Activated CD8-positive, alpha-beta memory T cell treated with anti-CD3 and anti-CD28 coated beads, Interleukin-2, amount 10 ng/mL, durations not matched to agents 7 days and 5 days (primary cell): ENCODE measurements at regions not wholly inside any gene's neighbourhood (a gene's known extent, or its start where the extent isn't known, plus 50 kb on each side); places are given as distances from the start of the nearest gene placed in this dataset.
A peak's percentile ranks its signal among the peaks of the same experiment; 100 is the strongest.

Experiments used
- ATAC-seq: fragments of 150-1000 bp; cut with Tn5 transposase; one replicate; pipeline ENCODE4 v1.10.0; 2021; ENCODE audit warnings: moderate library complexity
- CTCF ChIA-PET: fragments of 350-600 bp; sonication (Branson Sonifier 250); formaldehyde crosslinking; loops from one replicate; lab custom pipeline; 2021; ENCODE audit warnings: antibody characterized with exemption; lab: Charles Lee
- DNase-seq: peaks from one replicate; pipeline ENCODE4 v3.0.0-alpha.2; 2020
- H3K27ac Mint-ChIP-seq: one replicate; pipeline ENCODE4 v1.8.0; 2021; ENCODE audit warnings: mild to moderate bottlenecking, mixed read lengths
- H3K27me3 Mint-ChIP-seq: one replicate; pipeline ENCODE4 v1.8.0; 2021; ENCODE audit warnings: mixed read lengths
- H3K36me3 Mint-ChIP-seq: one replicate; pipeline ENCODE4 v1.8.0; 2021; ENCODE audit warnings: mild to moderate bottlenecking, mixed read lengths
- H3K4me1 Mint-ChIP-seq: one replicate; pipeline ENCODE4 v1.8.0; 2021; ENCODE audit warnings: mixed read lengths
- H3K4me3 Mint-ChIP-seq: one replicate; pipeline ENCODE4 v1.8.0; 2021; ENCODE audit warnings: mild to moderate bottlenecking, moderate library complexity, mixed read lengths
- H3K9me3 Mint-ChIP-seq: one replicate; pipeline ENCODE4 v1.8.0; 2022; ENCODE audit warnings: low read depth, mixed read lengths

- Mint-ChIP-seq H3K4me1 (peaks cover 3% of the 10 kb centered on the region), H3K4me3 (no peak overlapping the region), H3K36me3 (no peaks in the 10 kb centered on the region), H3K27me3 (no peaks in the 10 kb centered on the region), H3K9me3 (no peaks in the 10 kb centered on the region), H3K27ac (no peak overlapping the region)
- CTCF ChIA-PET: interaction anchor here (1.0 to 1.9 kb wide), 3 partner anchors 13 to 27 kb away, joined by 3 to 5 read pairs (median 3); no protein-coding TSS in a partner anchor
- DNase-seq (no peak), ATAC-seq (no peak)
Observed at GRCh38 chr14:73800970-73801515, 50.6 kb upstream of the PTGR2 start.

- Mint-ChIP-seq H3K9me3 (no peaks in the 10 kb centered on the region), H3K4me3 (no peak overlapping the region), H3K36me3 (no peaks in the 10 kb centered on the region), H3K4me1 (peaks cover 3% of the 10 kb centered on the region), H3K27me3 (no peaks in the 10 kb centered on the region), H3K27ac (no peak overlapping the region)
- CTCF ChIA-PET: interaction anchor here (0.6 to 3.2 kb wide), 10 partner anchors 9 to 30 kb away, joined by 3 to 23 read pairs (median 4); no protein-coding TSS in a partner anchor
- no peak for ATAC-seq
- DNase-seq: no peak
Observed at GRCh38 chr14:73797543-73798265, 53.9 kb upstream of the PTGR2 start.

GRCh38 chr14:73796893-73797542 lies 54.6 kb upstream of the PTGR2 start:
- H3K36me3 Mint-ChIP-seq: no peaks in the 10 kb centered on the region
- peak; percentile 23 for ATAC-seq
- peaks cover 3% of the 10 kb centered on the region for H3K4me1 Mint-ChIP-seq
- CTCF ChIA-PET: interaction anchor here (1.0 to 3.2 kb wide), 8 partner anchors 9 to 30 kb away, joined by 3 to 23 read pairs (median 6); no protein-coding TSS in a partner anchor
- no peaks in the 10 kb centered on the region for H3K9me3 Mint-ChIP-seq
- no peak overlapping the region for H3K27ac Mint-ChIP-seq
- H3K27me3 Mint-ChIP-seq: no peaks in the 10 kb centered on the region
- no peak overlapping the region for H3K4me3 Mint-ChIP-seq
- DNase-seq: no peak

GRCh38 chr14:73796415-73796814 lies 55.2 kb upstream of the PTGR2 start:
- H3K4me1 Mint-ChIP-seq: peaks cover 3% of the 10 kb centered on the region
- CTCF ChIA-PET: interaction anchor here (1.0 to 3.2 kb wide), 5 partner anchors 8 to 31 kb away, joined by 4 to 23 read pairs (median 6); no protein-coding TSS in a partner anchor
- no peak for DNase-seq
- no peak for ATAC-seq
- no peaks in the 10 kb centered on the region for H3K36me3 Mint-ChIP-seq
- no peak overlapping the region for H3K27ac Mint-ChIP-seq
- no peak overlapping the region for H3K4me3 Mint-ChIP-seq
- no peaks in the 10 kb centered on the region for H3K27me3 Mint-ChIP-seq
- no peaks in the 10 kb centered on the region for H3K9me3 Mint-ChIP-seq

- H3K9me3 Mint-ChIP-seq: no peaks in the 10 kb centered on the region
- CTCF ChIA-PET: interaction anchor here (2.2 to 3.2 kb wide), 2 partner anchors 8 to 10 kb away, joined by 6 to 11 read pairs; no protein-coding TSS in a partner anchor
- peaks cover 3% of the 10 kb centered on the region for H3K4me1 Mint-ChIP-seq
- DNase-seq: no peak
- no peak for ATAC-seq
- no peak overlapping the region for H3K27ac Mint-ChIP-seq
- no peaks in the 10 kb centered on the region for H3K27me3 Mint-ChIP-seq
- no peaks in the 10 kb centered on the region for H3K36me3 Mint-ChIP-seq
- no peak overlapping the region for H3K4me3 Mint-ChIP-seq
Observed at GRCh38 chr14:73795974-73796373, 55.7 kb upstream of the PTGR2 start.

GRCh38 chr14:73795466-73795865 lies 56.2 kb upstream of the PTGR2 start:
- H3K27me3 Mint-ChIP-seq: no peaks in the 10 kb centered on the region
- ATAC-seq (no peak), DNase-seq (no peak)
- H3K4me1 Mint-ChIP-seq: peaks cover 3% of the 10 kb centered on the region
- CTCF ChIA-PET: interaction anchor here (1.4 to 3.2 kb wide), 2 partner anchors 10 to 34 kb away, joined by 3 to 11 read pairs; no protein-coding TSS in a partner anchor
- no peak overlapping the region for H3K27ac Mint-ChIP-seq
- no peaks in the 10 kb centered on the region for H3K36me3 Mint-ChIP-seq
- no peak overlapping the region for H3K4me3 Mint-ChIP-seq
- H3K9me3 Mint-ChIP-seq: no peaks in the 10 kb centered on the region

GRCh38 chr14:73794146-73794545 lies 57.5 kb upstream of the PTGR2 start:
- Mint-ChIP-seq H3K9me3 (no peaks in the 10 kb centered on the region), H3K36me3 (no peaks in the 10 kb centered on the region), H3K4me1 (peaks cover 5% of the 10 kb centered on the region), H3K4me3 (no peak overlapping the region), H3K27ac (no peak overlapping the region), H3K27me3 (no peaks in the 10 kb centered on the region)
- no peak for DNase-seq
- ATAC-seq: no peak
- CTCF ChIA-PET: interaction anchor here (1.4 kb wide), 1 partner anchor 35 kb away, joined by 3 read pairs; no protein-coding TSS in a partner anchor

GRCh38 chr14:73792481-73792880 lies 59.1 kb upstream of the PTGR2 start:
- no peaks in the 10 kb centered on the region for H3K27me3 Mint-ChIP-seq
- peaks cover 2% of the 10 kb centered on the region for H3K36me3 Mint-ChIP-seq
- CTCF ChIA-PET: no interaction called here
- H3K27ac Mint-ChIP-seq: no peak overlapping the region
- H3K4me3 Mint-ChIP-seq: no peak overlapping the region
- ATAC-seq (no peak), DNase-seq (no peak)
- peaks cover 19% of the 10 kb centered on the region for H3K4me1 Mint-ChIP-seq
- no peaks in the 10 kb centered on the region for H3K9me3 Mint-ChIP-seq

GRCh38 chr14:73789989-73790581 lies 61.5 kb upstream of the PTGR2 start:
- no peaks in the 10 kb centered on the region for H3K9me3 Mint-ChIP-seq
- CTCF ChIA-PET: interaction anchor here (2.1 to 6.7 kb wide), 3 partner anchors 30 to 61 kb away, joined by 7 to 97 read pairs (median 30); a partner anchor contains a TSS
- H3K4me1 Mint-ChIP-seq: peaks cover 26% of the 10 kb centered on the region
- H3K27ac Mint-ChIP-seq: no peak overlapping the region
- DNase-seq: no peak
- H3K4me3 Mint-ChIP-seq: no peak overlapping the region
- H3K27me3 Mint-ChIP-seq: no peaks in the 10 kb centered on the region
- ATAC-seq: no peak
- peaks cover 2% of the 10 kb centered on the region for H3K36me3 Mint-ChIP-seq

- Mint-ChIP-seq H3K4me3 (peak overlapping the region; percentile 85), H3K36me3 (peaks cover 2% of the 10 kb centered on the region)
- no peak for DNase-seq
Observed at GRCh38 chr14:73788701-73789551, 62.7 kb upstream of the PTGR2 start.

GRCh38 chr14:73788317-73788598 lies 63.4 kb upstream of the PTGR2 start:
- ATAC-seq (no peak), DNase-seq (no peak)
- CTCF ChIA-PET: interaction anchor here (0.5 to 6.7 kb wide), 13 partner anchors 9 to 59 kb away, joined by 3 to 97 read pairs (median 5); a partner anchor contains a TSS
- no peaks in the 10 kb centered on the region for H3K27me3 Mint-ChIP-seq
- no peaks in the 10 kb centered on the region for H3K9me3 Mint-ChIP-seq
- H3K27ac Mint-ChIP-seq: peak overlapping the region; percentile 96
- peaks cover 45% of the 10 kb centered on the region for H3K4me1 Mint-ChIP-seq
- peak overlapping the region; percentile 85 for H3K4me3 Mint-ChIP-seq
- H3K36me3 Mint-ChIP-seq: peaks cover 2% of the 10 kb centered on the region

More at GRCh38 chr14:73788701-73789551, 62.7 kb upstream of the PTGR2 start:
- peaks cover 38% of the 10 kb centered on the region for H3K4me1 Mint-ChIP-seq
- H3K9me3 Mint-ChIP-seq: no peaks in the 10 kb centered on the region
- H3K27me3 Mint-ChIP-seq: no peaks in the 10 kb centered on the region
- CTCF ChIA-PET: interaction anchor here (0.5 to 6.7 kb wide), 13 partner anchors 8 to 60 kb away, joined by 3 to 97 read pairs (median 5); a partner anchor contains a TSS
- ATAC-seq: no peak
- peak overlapping the region; percentile 96 for H3K27ac Mint-ChIP-seq
